Loucy (cell line): ENCODE measurements at regions not wholly inside any gene's neighbourhood (a gene's known extent, or its start where the extent isn't known, plus 50 kb on each side); places are given as distances from the start of the nearest gene placed in this dataset.

ENCODE experiments used
- CTCF ChIP-seq: fragments of 200-600 bp; sonication (generic); conservative IDR thresholded peaks from 2 replicates; pipeline ENCODE4 v1.5.1; 2014; ENCODE audit warnings: mild to moderate bottlenecking, antibody characterized with exemption, low read length
- EZH2phosphoT487 ChIP-seq: fragments of 200-600 bp; IDR thresholded peaks from 2 replicates; pipeline ENCODE4 v1.6.1; 2018; ENCODE audit warnings: antibody characterized with exemption, mild to moderate bottlenecking, moderate library complexity, borderline replicate concordance

DNA sequence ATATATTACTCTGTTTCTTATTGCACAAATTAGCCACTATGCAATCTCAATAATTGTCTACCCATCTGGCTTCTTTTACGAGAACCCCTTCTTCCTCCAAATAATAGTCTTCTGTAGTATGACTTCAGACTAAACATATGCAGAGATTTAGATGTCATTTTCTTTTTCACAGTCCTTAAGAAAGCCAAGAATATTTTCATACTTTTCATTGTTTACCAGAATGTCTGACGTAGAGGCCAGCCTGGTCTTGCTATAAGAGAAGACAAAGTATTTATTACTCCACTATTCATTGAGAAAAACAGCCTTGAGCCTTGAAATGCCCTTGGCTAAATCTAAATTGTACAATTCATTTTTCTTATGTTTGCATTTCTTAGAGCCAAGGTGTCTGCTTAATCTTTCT, 714.9 kb upstream of the CXADR start:
- TF ChIP-seq EZH2phosphoT487, result no peak
- TF ChIP-seq CTCF, result no peak
